Loucy (cell line): ENCODE measurements at regions not wholly inside any gene's neighbourhood (a gene's known extent, or its start where the extent isn't known, plus 50 kb on each side); places are given as distances from the start of the nearest gene placed in this dataset.

ENCODE experiments used
- CTCF ChIP-seq: fragments of 200-600 bp; sonication (generic); conservative IDR thresholded peaks from 2 replicates; pipeline ENCODE4 v1.5.1; 2014; ENCODE audit warnings: mild to moderate bottlenecking, antibody characterized with exemption, low read length
- EZH2phosphoT487 ChIP-seq: fragments of 200-600 bp; IDR thresholded peaks from 2 replicates; pipeline ENCODE4 v1.6.1; 2018; ENCODE audit warnings: antibody characterized with exemption, mild to moderate bottlenecking, moderate library complexity, borderline replicate concordance

- TF ChIP-seq CTCF (no peak), EZH2phosphoT487 (no peak)
Observed at GRCh38 chr4:182973511-182973911, 56.3 kb upstream of the DCTD start.
